ENCODE measurements at regions not wholly inside any gene's neighbourhood (a gene's known extent, or its start where the extent isn't known, plus 50 kb on each side); places are given as distances from the start of the nearest gene placed in this dataset.

DNA sequence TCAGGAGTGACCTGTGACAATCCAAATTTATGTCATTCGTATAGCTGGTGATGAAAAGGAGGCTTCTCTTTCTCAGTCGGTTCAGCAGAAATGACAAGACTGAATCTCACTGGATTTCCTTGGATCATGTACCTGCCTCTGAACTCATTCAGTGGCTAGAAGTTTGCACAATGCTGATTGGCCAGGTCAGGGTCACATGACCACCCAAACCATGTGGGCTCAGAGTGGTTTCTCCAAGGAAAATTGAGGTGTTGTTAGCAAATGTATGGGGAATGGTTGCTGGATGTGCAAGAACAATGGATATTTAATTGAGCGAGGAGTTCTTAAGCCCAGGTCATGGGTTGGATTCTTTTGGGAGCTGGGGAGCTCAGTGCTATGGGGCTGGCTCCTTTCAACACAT lies 227.5 kb downstream of the AACS start:
- TF ChIP-seq POLR2AphosphoS5 (IDR thresholded peaks at IDR 0.05; ENCODE audit: low read depth), result no peak
- TF ChIP-seq, protein P1, sequence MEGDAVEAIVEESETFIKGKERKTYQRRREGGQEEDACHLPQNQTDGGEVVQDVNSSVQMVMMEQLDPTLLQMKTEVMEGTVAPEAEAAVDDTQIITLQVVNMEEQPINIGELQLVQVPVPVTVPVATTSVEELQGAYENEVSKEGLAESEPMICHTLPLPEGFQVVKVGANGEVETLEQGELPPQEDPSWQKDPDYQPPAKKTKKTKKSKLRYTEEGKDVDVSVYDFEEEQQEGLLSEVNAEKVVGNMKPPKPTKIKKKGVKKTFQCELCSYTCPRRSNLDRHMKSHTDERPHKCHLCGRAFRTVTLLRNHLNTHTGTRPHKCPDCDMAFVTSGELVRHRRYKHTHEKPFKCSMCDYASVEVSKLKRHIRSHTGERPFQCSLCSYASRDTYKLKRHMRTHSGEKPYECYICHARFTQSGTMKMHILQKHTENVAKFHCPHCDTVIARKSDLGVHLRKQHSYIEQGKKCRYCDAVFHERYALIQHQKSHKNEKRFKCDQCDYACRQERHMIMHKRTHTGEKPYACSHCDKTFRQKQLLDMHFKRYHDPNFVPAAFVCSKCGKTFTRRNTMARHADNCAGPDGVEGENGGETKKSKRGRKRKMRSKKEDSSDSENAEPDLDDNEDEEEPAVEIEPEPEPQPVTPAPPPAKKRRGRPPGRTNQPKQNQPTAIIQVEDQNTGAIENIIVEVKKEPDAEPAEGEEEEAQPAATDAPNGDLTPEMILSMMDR (IDR thresholded peaks at IDR 0.05; ENCODE audit: insufficient read depth, low read length), result no peak
- TF ChIP-seq, protein P2, sequence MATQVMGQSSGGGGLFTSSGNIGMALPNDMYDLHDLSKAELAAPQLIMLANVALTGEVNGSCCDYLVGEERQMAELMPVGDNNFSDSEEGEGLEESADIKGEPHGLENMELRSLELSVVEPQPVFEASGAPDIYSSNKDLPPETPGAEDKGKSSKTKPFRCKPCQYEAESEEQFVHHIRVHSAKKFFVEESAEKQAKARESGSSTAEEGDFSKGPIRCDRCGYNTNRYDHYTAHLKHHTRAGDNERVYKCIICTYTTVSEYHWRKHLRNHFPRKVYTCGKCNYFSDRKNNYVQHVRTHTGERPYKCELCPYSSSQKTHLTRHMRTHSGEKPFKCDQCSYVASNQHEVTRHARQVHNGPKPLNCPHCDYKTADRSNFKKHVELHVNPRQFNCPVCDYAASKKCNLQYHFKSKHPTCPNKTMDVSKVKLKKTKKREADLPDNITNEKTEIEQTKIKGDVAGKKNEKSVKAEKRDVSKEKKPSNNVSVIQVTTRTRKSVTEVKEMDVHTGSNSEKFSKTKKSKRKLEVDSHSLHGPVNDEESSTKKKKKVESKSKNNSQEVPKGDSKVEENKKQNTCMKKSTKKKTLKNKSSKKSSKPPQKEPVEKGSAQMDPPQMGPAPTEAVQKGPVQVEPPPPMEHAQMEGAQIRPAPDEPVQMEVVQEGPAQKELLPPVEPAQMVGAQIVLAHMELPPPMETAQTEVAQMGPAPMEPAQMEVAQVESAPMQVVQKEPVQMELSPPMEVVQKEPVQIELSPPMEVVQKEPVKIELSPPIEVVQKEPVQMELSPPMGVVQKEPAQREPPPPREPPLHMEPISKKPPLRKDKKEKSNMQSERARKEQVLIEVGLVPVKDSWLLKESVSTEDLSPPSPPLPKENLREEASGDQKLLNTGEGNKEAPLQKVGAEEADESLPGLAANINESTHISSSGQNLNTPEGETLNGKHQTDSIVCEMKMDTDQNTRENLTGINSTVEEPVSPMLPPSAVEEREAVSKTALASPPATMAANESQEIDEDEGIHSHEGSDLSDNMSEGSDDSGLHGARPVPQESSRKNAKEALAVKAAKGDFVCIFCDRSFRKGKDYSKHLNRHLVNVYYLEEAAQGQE (IDR thresholded peaks at IDR 0.05; ENCODE audit: insufficient replicate concordance, low read depth), result no peak

All from HL-60 (cell line).